ENCODE measurements at regions not wholly inside any gene's neighbourhood (a gene's known extent, or its start where the extent isn't known, plus 50 kb on each side); places are given as distances from the start of the nearest gene placed in this dataset.
A peak's percentile ranks its signal among the peaks of the same experiment; 100 is the strongest.

DNA sequence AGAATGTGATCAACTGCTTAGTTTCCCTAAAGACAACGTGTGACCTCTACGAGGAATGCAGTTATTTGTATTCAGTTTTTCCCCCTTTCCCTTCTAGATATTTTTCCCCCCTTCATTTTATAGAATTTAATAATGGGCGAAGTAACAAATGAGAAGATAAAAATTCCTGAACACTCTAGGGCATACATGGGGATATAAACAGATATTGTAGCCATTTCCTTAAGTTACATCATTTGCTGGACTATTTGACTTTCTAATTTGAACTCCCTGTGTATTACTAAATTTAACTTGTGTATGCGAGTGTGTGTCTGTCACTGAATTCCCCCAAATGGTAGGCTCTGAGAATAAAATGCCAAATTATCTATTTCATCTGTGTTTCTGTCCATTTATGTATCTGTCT, 99.0 kb upstream of the ZFP64 start:
- H3K27me3 ChIP-seq (ENCODE audit: insufficient read depth, low read depth, low read length): no peaks in the 10 kb centered on the region
- H3K9me2 ChIP-seq (ENCODE audit: insufficient read depth, low read length): no peaks in the 10 kb centered on the region
- H3K4me3 ChIP-seq (ENCODE audit: low read length): peak overlapping the region; percentile 19
- no peaks in the 10 kb centered on the region for H4K20me1 ChIP-seq (ENCODE audit: insufficient read depth)
- peak overlapping the region; percentile 18 for H2AFZ ChIP-seq (ENCODE audit: low read depth, low read length)
- no peaks in the 10 kb centered on the region for H3K36me3 ChIP-seq (ENCODE audit: insufficient read depth, low read length)
- peak overlapping the region; percentile 31 for H3K9ac ChIP-seq (ENCODE audit: low read length)
- H3K4me2 ChIP-seq (ENCODE audit: low read length): no peak overlapping the region
- H3K9me3 ChIP-seq (ENCODE audit: low read length): no peaks in the 10 kb centered on the region
- no peaks in the 10 kb centered on the region for H3K79me2 ChIP-seq (replicated peaks; ENCODE audit: insufficient read depth, low read length)
- TF ChIP-seq EP300 (conservative IDR thresholded peaks at IDR 0.05; ENCODE audit: poor library complexity, severe bottlenecking) (no peak), POLR2AphosphoS5 (IDR thresholded peaks at IDR 0.05) (no peak), EZH2 (IDR thresholded peaks at IDR 0.05; ENCODE audit: borderline replicate concordance, insufficient read depth, low read length, poor library complexity, severe bottlenecking) (no peak), RAD21 (conservative IDR thresholded peaks at IDR 0.05) (no peak), MXI1 (conservative IDR thresholded peaks at IDR 0.05; ENCODE audit: poor library complexity, severe bottlenecking) (no peak), TAF1 (IDR thresholded peaks at IDR 0.05; ENCODE audit: low read depth) (no peak), SMC3 (conservative IDR thresholded peaks at IDR 0.05; ENCODE audit: poor library complexity) (no peak)
- TF ChIP-seq, protein P1, sequence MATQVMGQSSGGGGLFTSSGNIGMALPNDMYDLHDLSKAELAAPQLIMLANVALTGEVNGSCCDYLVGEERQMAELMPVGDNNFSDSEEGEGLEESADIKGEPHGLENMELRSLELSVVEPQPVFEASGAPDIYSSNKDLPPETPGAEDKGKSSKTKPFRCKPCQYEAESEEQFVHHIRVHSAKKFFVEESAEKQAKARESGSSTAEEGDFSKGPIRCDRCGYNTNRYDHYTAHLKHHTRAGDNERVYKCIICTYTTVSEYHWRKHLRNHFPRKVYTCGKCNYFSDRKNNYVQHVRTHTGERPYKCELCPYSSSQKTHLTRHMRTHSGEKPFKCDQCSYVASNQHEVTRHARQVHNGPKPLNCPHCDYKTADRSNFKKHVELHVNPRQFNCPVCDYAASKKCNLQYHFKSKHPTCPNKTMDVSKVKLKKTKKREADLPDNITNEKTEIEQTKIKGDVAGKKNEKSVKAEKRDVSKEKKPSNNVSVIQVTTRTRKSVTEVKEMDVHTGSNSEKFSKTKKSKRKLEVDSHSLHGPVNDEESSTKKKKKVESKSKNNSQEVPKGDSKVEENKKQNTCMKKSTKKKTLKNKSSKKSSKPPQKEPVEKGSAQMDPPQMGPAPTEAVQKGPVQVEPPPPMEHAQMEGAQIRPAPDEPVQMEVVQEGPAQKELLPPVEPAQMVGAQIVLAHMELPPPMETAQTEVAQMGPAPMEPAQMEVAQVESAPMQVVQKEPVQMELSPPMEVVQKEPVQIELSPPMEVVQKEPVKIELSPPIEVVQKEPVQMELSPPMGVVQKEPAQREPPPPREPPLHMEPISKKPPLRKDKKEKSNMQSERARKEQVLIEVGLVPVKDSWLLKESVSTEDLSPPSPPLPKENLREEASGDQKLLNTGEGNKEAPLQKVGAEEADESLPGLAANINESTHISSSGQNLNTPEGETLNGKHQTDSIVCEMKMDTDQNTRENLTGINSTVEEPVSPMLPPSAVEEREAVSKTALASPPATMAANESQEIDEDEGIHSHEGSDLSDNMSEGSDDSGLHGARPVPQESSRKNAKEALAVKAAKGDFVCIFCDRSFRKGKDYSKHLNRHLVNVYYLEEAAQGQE (IDR thresholded peaks at IDR 0.05; ENCODE audit: borderline replicate concordance): no peak
- H3K27ac ChIP-seq (ENCODE audit: low read length): peak overlapping the region; percentile 57
- peaks cover 3% of the 10 kb centered on the region for H3F3A ChIP-seq (ENCODE audit: insufficient read depth, low read length, poor library complexity, severe bottlenecking)

DNA sequence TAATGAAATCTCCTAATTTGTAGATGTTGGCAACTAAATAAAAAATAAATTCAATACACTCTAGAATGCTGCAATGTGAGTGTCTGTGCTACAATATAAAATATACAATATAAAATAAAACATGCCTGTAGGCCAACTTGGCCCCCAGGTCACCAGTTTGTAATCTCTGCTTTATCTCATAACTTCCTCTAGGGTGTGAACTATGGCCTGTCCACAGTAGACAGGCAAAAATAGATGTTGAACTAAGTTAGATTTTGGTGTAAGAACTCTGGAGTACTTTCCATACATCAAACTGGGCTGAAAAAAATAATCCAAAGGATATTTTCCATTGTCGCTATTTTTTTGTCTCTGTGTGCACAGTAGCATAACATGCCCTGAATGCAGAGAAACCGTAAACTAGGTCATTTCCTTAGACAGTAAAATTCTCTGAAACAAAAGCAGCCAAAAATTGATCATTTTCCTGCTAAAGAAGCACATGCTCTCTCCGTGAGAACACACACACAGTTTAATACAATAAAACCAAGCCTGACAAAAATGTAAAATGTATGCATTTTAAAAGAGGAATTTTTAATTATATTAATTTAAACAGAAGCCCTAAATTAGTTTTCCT, 98.5 kb upstream of the ZFP64 start:
- H3K9ac ChIP-seq (ENCODE audit: low read length): peak overlapping the region; percentile 31
- no peaks in the 10 kb centered on the region for H3K9me3 ChIP-seq (ENCODE audit: low read length)
- no peaks in the 10 kb centered on the region for H4K20me1 ChIP-seq (ENCODE audit: insufficient read depth)
- H3K79me2 ChIP-seq (replicated peaks; ENCODE audit: insufficient read depth, low read length): no peaks in the 10 kb centered on the region
- peaks cover 3% of the 10 kb centered on the region for H3F3A ChIP-seq (ENCODE audit: insufficient read depth, low read length, poor library complexity, severe bottlenecking)
- no peak overlapping the region for H2AFZ ChIP-seq (ENCODE audit: low read depth, low read length)
- H3K27me3 ChIP-seq (ENCODE audit: insufficient read depth, low read depth, low read length): no peaks in the 10 kb centered on the region
- H3K9me2 ChIP-seq (ENCODE audit: insufficient read depth, low read length): no peaks in the 10 kb centered on the region
- H3K36me3 ChIP-seq (ENCODE audit: insufficient read depth, low read length): no peaks in the 10 kb centered on the region
- H3K27ac ChIP-seq (ENCODE audit: low read length): peak overlapping the region; percentile 57
- no peak for TF ChIP-seq EP300 (conservative IDR thresholded peaks at IDR 0.05; ENCODE audit: poor library complexity, severe bottlenecking)
- no peak for TF ChIP-seq MXI1 (conservative IDR thresholded peaks at IDR 0.05; ENCODE audit: poor library complexity, severe bottlenecking)
- TF ChIP-seq SMC3 (conservative IDR thresholded peaks at IDR 0.05; ENCODE audit: poor library complexity): no peak
- TF ChIP-seq RAD21 (conservative IDR thresholded peaks at IDR 0.05): no peak
- TF ChIP-seq, protein P1 (IDR thresholded peaks at IDR 0.05; ENCODE audit: borderline replicate concordance): no peak
- no peak for TF ChIP-seq CTCF (IDR thresholded peaks at IDR 0.05; ENCODE audit: poor library complexity, severe bottlenecking)
- no peak overlapping the region for H3K4me2 ChIP-seq (ENCODE audit: low read length)
- no peak overlapping the region for H3K4me3 ChIP-seq (ENCODE audit: low read length)
